GM12878 (cell line): ENCODE measurements at regions not wholly inside any gene's neighbourhood (a gene's known extent, or its start where the extent isn't known, plus 50 kb on each side); places are given as distances from the start of the nearest gene placed in this dataset.

Source experiments
- BRCA1 ChIP-seq: IDR thresholded peaks from 2 replicates; pipeline ENCODE4 v1.6.1; 2011; ENCODE audit warnings: low read depth, low read length, improper control_type of control experiment
- CHD2 ChIP-seq: IDR thresholded peaks from 2 replicates; pipeline ENCODE4 v1.6.1; 2011; ENCODE audit warnings: low read depth, low read length, improper control_type of control experiment, borderline replicate concordance
- EGR1 ChIP-seq, 2 experiments: IDR thresholded peaks; 1 replicate in 1 of 2; 2 replicates in 1 of 2; pipeline ENCODE4 v1.6.1; 2011 to 2012; ENCODE audit warnings: low read depth in 2 of 2, low read length in 2 of 2, borderline replicate concordance in 1 of 2, mild to moderate bottlenecking in 1 of 2, moderate library complexity in 1 of 2
- EZH2 ChIP-seq: IDR thresholded peaks from 2 replicates; pipeline ENCODE4 v1.6.1; 2012; ENCODE audit warnings: low read depth, mild to moderate bottlenecking, control low read depth, inconsistent platforms, low read length, borderline replicate concordance; ENCODE audit not compliant: control insufficient read depth
- POLR2A ChIP-seq: IDR thresholded peaks from 2 replicates; pipeline ENCODE4 v1.6.1; 2011; ENCODE audit warnings: low read depth, mild to moderate bottlenecking, low read length
- POLR2AphosphoS5 ChIP-seq: IDR thresholded peaks from 2 replicates; pipeline ENCODE4 v1.6.1; 2011; ENCODE audit warnings: mild to moderate bottlenecking, low read length, inconsistent platforms
- RAD51 ChIP-seq: fragments of 450-650 bp; IDR thresholded peaks from 2 replicates; pipeline ENCODE4 v1.6.1; 2016; ENCODE audit warnings: moderate library complexity, mild to moderate bottlenecking, inconsistent platforms
- RBBP5 ChIP-seq: fragments of 200-600 bp; sonication (generic); conservative IDR thresholded peaks from 2 replicates; pipeline ENCODE4 v1.6.1; 2016
- SMC3 ChIP-seq: IDR thresholded peaks from 2 replicates; pipeline ENCODE4 v1.6.1; 2011; ENCODE audit warnings: low read length, improper control_type of control experiment, borderline replicate concordance
- TF ChIP-seq, protein P1 (sequence below): fragments of 450-650 bp; IDR thresholded peaks from 2 replicates; pipeline ENCODE4 v1.6.1; 2017; ENCODE audit warnings: mild to moderate bottlenecking, low read depth, inconsistent platforms; ENCODE audit not compliant: poor library complexity, severe bottlenecking
- TF ChIP-seq, protein P2 (sequence below), 3 experiments: IDR thresholded peaks in 2 of 3; conservative IDR thresholded peaks in 1 of 3; 2 replicates each; pipeline ENCODE4 v1.5.1; 2011; ENCODE audit warnings: low read depth in 3 of 3, low read length in 3 of 3, mild to moderate bottlenecking in 3 of 3, control low read depth in 2 of 3, moderate library complexity in 2 of 3, inconsistent platforms in 1 of 3, mixed read lengths in 1 of 3; ENCODE audit not compliant: control insufficient read depth in 2 of 3, insufficient read depth in 1 of 3; ENCODE audit errors: extremely low read depth in 1 of 3

DNA sequence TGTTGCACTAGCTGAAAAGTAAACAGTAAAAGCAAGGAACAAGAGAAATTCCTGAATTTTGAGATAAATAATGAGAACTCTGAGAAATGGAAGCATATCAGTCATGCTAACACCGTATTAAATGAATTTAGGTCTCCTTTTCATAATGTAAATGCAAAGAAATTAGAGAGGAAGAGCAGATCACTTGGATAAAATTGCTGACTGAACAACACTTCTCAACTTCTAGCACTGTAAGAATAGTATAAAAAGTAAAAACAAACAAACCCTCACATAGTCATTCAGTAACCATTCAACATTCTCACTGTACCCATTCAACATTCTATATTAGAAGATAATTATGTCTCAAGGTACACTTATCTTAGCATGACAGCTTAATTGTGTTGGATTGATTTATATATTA is 217.3 kb upstream of the LRFN5 start:
- TF ChIP-seq RBBP5: no peak
- TF ChIP-seq EZH2: no peak
- TF ChIP-seq, protein P1, sequence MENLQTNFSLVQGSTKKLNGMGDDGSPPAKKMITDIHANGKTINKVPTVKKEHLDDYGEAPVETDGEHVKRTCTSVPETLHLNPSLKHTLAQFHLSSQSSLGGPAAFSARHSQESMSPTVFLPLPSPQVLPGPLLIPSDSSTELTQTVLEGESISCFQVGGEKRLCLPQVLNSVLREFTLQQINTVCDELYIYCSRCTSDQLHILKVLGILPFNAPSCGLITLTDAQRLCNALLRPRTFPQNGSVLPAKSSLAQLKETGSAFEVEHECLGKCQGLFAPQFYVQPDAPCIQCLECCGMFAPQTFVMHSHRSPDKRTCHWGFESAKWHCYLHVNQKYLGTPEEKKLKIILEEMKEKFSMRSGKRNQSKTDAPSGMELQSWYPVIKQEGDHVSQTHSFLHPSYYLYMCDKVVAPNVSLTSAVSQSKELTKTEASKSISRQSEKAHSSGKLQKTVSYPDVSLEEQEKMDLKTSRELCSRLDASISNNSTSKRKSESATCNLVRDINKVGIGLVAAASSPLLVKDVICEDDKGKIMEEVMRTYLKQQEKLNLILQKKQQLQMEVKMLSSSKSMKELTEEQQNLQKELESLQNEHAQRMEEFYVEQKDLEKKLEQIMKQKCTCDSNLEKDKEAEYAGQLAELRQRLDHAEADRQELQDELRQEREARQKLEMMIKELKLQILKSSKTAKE: no peak
- TF ChIP-seq SMC3: no peak
- TF ChIP-seq, protein P2, sequence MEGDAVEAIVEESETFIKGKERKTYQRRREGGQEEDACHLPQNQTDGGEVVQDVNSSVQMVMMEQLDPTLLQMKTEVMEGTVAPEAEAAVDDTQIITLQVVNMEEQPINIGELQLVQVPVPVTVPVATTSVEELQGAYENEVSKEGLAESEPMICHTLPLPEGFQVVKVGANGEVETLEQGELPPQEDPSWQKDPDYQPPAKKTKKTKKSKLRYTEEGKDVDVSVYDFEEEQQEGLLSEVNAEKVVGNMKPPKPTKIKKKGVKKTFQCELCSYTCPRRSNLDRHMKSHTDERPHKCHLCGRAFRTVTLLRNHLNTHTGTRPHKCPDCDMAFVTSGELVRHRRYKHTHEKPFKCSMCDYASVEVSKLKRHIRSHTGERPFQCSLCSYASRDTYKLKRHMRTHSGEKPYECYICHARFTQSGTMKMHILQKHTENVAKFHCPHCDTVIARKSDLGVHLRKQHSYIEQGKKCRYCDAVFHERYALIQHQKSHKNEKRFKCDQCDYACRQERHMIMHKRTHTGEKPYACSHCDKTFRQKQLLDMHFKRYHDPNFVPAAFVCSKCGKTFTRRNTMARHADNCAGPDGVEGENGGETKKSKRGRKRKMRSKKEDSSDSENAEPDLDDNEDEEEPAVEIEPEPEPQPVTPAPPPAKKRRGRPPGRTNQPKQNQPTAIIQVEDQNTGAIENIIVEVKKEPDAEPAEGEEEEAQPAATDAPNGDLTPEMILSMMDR (IDR thresholded peaks at IDR 0.05 in 2 of 3, conservative IDR thresholded peaks at IDR 0.05 in 1 of 3; ENCODE audit: control insufficient read depth in 2 of 3, extremely low read depth in 1 of 3, insufficient read depth in 1 of 3, low read depth in 3 of 3, low read length in 3 of 3): no peak
- TF ChIP-seq CHD2: no peak
- TF ChIP-seq POLR2A: no peak
- no peak for TF ChIP-seq RAD51
- TF ChIP-seq BRCA1: no peak
- TF ChIP-seq POLR2AphosphoS5: no peak
- TF ChIP-seq EGR1 (IDR thresholded peaks at IDR 0.05; ENCODE audit: borderline replicate concordance in 1 of 2, low read depth in 2 of 2, low read length in 2 of 2): no peak
